GM10248 (cell line): ENCODE measurements at regions not wholly inside any gene's neighbourhood (a gene's known extent, or its start where the extent isn't known, plus 50 kb on each side); places are given as distances from the start of the nearest gene placed in this dataset.
"Not testable (repeated sequence)": the region's sequence is repeated elsewhere in the genome, so short reads cannot be mapped to it uniquely, and the experiment has no call there.

Source experiments
- CTCF ChIA-PET: fragments of 300-600 bp; sonication (Branson Sonifier 250); formaldehyde crosslinking; extraction: SDS; loops from one replicate; lab custom pipeline; 2021; ENCODE audit warnings: antibody characterized with exemption; lab: Yijun Ruan, JAX
- POLR2A ChIA-PET: fragments of 350-650 bp; sonication (Branson Sonifier 250); formaldehyde crosslinking; extraction: SDS; loops from one replicate; lab custom pipeline; 2020; ENCODE audit warnings: antibody characterized with exemption; lab: Yijun Ruan, JAX
- DNase-seq: peaks from one replicate; pipeline ENCODE4 v3.0.0; 2012; ENCODE audit errors: extremely low spot score
- CTCF ChIP-seq: IDR thresholded peaks from 2 replicates; pipeline ENCODE4 v1.5.1; 2012; ENCODE audit warnings: mild to moderate bottlenecking, low read depth; ENCODE audit errors: extremely low read depth, missing control alignments, control extremely low read depth

GRCh38 chr2:225748609-225749008 lies 349.1 kb downstream of the NYAP2 start:
- ChIA-PET POLR2A (no interaction called here), CTCF (no interaction called here)
- no peak for DNase-seq
- no peak for TF ChIP-seq CTCF

GRCh38 chr2:225743996-225744395 lies 344.5 kb downstream of the NYAP2 start:
- DNase-seq, POLR2A ChIA-PET: not testable (repeated sequence)
- CTCF ChIA-PET, result interaction anchor here (1.5 kb wide), 1 partner anchor 22 kb away, joined by 3 read pairs; no protein-coding TSS in a partner anchor

- no peak for DNase-seq
- TF ChIP-seq CTCF, result no peak
- ChIA-PET POLR2A (no interaction called here), CTCF (interaction anchor here (1.3 to 1.5 kb wide), 2 partner anchors 15 to 24 kb away, joined by 3 read pairs; no protein-coding TSS in a partner anchor)
These were observed 343.0 kb downstream of the NYAP2 start for GRCh38 chr2:225742487-225742886.

DNA sequence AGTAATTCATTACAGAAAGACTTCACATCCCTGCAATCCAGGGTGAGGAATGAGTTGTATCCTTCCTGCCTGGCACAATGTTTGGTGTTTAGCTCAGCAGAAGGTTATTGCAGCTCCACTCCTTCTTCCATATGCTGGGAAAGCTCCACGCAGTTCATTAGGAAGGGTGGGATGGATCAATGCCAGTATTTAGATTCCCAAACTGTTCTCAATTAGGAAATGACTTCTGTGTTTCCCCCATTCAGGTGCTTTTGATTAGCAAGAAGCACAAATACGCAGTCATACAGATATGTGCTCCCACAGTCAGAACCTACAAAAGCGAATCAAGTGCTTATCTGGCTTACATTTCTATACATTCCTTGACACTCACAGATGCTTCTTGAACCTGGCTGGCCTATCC lies 340.6 kb downstream of the NYAP2 start:
- ChIA-PET CTCF (no interaction called here), POLR2A (no interaction called here)
- no peak for TF ChIP-seq CTCF
- no peak for DNase-seq

GRCh38 chr2:225739328-225739727 lies 339.8 kb downstream of the NYAP2 start:
- TF ChIP-seq CTCF, result no peak
- ChIA-PET POLR2A (no interaction called here), CTCF (no interaction called here)
- DNase-seq, result no peak

DNA sequence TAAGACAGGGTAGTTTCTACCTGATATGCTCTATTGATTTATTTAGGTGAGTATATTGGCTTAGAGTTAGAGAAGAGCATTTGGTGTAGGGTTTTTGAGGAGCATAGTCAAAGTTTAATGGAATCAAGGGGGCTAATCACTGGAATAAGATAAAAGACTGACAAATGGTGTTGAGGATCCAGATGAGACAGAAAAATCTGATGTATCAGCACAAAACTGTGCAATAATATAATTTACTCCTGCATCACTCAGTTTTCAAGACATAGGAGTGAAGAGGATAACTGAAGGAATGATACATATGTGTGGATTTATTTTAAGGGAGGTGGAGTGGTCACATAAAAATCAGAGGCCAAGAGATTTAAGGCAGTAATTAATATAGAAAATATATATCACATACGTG lies 339.2 kb downstream of the NYAP2 start:
- POLR2A ChIA-PET, result no interaction called here
- no peak for DNase-seq
- CTCF ChIA-PET, result no interaction called here
- TF ChIP-seq CTCF, result no peak

DNA sequence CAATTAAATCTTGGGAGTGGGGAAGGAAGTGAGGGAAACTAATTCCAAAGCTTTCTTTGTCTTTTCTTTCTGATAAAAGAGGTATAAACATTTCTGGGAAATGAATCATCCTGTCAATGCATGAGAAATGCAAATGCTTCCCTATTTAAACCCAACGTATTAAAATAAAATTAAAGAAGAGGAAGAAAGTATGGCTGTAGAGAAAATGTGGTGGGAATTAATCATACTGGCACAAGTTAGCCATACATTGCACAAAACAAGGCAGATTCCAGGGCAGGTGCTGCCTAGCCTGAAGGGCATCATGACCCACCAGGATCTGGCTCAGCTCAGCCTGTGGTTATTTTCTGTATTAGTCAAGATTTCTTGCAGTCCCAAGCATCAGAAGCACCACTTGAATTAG lies 338.0 kb downstream of the NYAP2 start:
- ChIA-PET CTCF (no interaction called here), POLR2A (no interaction called here)
- no peak for DNase-seq
- no peak for TF ChIP-seq CTCF
